AG04449 (cell line): ENCODE measurements at regions not wholly inside any gene's neighbourhood (a gene's known extent, or its start where the extent isn't known, plus 50 kb on each side); places are given as distances from the start of the nearest gene placed in this dataset.

Source experiments
- CTCF ChIA-PET: fragments of 350-600 bp; formaldehyde crosslinking; extraction: SDS; loops from one replicate; lab custom pipeline; 2021; ENCODE audit warnings: antibody characterized with exemption; lab: Yijun Ruan, JAX
- POLR2A ChIA-PET: fragments of 400-600, 350-600 bp; formaldehyde crosslinking; extraction: SDS; loops from one replicate; lab custom pipeline; 2020; ENCODE audit warnings: antibody characterized with exemption, inconsistent platforms; lab: Yijun Ruan, JAX
- DNase-seq: peaks from one replicate; pipeline ENCODE4 v3.0.0-alpha.2; 2010; ENCODE audit warnings: low read depth, low spot score
- H3K4me3 ChIP-seq: 2 replicates; pipeline ENCODE4 v1.5.1; 2011; ENCODE audit warnings: low read depth, mild to moderate bottlenecking, control low read depth, low read length
- TF ChIP-seq, protein P1 (sequence below): IDR thresholded peaks from one replicate; pipeline ENCODE4 v1.5.1; 2011; ENCODE audit warnings: mild to moderate bottlenecking, moderate library complexity, low read length, control low read depth, inconsistent platforms; ENCODE audit not compliant: insufficient read depth; ENCODE audit errors: missing control alignments

DNA sequence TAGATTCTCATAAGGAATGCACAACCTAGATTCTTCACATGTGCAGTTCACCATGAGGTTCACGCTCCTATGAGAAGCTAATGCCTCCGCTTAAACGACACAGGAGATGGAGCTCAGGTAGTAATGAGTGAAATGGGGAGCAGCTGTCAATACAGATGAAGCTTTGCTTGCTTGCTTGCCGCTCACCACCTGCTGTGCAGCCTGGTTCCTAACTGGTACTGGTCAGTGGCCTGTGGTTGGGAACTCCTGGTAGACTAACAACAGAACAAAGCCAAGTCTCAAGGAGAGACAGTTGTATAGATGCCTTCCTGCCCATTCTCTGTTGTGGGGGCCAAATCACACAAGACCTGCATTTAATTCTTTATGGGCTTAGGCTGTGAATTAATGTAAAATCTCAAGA lies 449.2 kb upstream of the TNP1 start:
- POLR2A ChIA-PET, result no interaction called here
- TF ChIP-seq, protein P1, sequence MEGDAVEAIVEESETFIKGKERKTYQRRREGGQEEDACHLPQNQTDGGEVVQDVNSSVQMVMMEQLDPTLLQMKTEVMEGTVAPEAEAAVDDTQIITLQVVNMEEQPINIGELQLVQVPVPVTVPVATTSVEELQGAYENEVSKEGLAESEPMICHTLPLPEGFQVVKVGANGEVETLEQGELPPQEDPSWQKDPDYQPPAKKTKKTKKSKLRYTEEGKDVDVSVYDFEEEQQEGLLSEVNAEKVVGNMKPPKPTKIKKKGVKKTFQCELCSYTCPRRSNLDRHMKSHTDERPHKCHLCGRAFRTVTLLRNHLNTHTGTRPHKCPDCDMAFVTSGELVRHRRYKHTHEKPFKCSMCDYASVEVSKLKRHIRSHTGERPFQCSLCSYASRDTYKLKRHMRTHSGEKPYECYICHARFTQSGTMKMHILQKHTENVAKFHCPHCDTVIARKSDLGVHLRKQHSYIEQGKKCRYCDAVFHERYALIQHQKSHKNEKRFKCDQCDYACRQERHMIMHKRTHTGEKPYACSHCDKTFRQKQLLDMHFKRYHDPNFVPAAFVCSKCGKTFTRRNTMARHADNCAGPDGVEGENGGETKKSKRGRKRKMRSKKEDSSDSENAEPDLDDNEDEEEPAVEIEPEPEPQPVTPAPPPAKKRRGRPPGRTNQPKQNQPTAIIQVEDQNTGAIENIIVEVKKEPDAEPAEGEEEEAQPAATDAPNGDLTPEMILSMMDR, result no peak
- no peak overlapping the region for H3K4me3 ChIP-seq
- no peak for DNase-seq
- CTCF ChIA-PET, result no interaction called here

DNA sequence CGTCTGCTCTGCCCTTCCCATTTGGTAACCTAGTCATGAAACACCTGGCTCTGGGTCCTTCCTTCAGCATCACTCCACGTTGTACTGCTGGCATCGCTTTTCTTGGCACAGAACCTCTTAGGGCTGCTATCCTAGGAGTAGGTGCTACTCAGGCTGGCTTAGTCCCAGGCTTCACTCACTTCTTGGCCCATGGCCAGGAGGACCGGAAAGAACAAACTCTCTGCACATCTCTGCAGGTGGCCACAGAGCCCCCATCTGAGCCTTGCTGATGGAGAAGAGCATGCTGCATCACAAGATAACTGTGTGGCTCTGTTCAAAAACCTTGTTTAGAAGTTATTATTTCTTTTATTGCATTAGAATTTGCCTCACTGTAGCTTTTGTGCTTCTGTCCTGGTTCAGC lies 447.2 kb upstream of the TNP1 start:
- TF ChIP-seq, protein P1, result no peak
- no peak for DNase-seq
- no peak overlapping the region for H3K4me3 ChIP-seq
- ChIA-PET POLR2A (no interaction called here), CTCF (no interaction called here)

DNA sequence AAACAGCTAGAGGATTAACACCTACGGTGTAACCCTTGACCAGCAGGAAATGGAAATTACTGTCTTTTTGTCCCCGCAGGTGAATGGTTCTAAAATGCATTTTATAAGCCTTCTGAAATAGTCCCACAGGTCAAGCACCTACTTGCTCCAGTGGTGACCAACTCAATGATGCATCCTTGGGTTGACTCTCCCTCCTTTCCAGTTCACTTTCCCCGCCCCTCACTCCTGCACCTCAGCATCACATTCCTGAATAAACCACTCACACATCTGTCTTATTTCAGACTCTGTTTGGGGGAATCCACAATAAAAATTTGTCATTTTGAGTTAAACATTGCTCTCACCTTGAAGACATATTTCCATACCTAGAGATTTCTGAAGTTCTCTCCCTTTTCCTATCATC lies 446.0 kb upstream of the TNP1 start:
- ChIA-PET CTCF (no interaction called here), POLR2A (no interaction called here)
- H3K4me3 ChIP-seq, result no peak overlapping the region
- DNase-seq, result no peak
- TF ChIP-seq, protein P1, result no peak

GRCh38 chr2:217304582-217304981 lies 444.7 kb upstream of the TNP1 start:
- no peak overlapping the region for H3K4me3 ChIP-seq
- no peak for DNase-seq
- TF ChIP-seq, protein P1, result no peak
- CTCF ChIA-PET, result interaction anchor here (1.5 to 1.8 kb wide), 2 partner anchors 9 to 10 kb away, joined by 3 to 7 read pairs; no protein-coding TSS in a partner anchor
- POLR2A ChIA-PET, result no interaction called here

GRCh38 chr2:217302856-217303255 lies 443.0 kb upstream of the TNP1 start:
- ChIA-PET CTCF (interaction anchor here (0.7 kb wide), 1 partner anchor 15 kb away, joined by 3 read pairs; no protein-coding TSS in a partner anchor), POLR2A (no interaction called here)
- DNase-seq, result no peak
- TF ChIP-seq, protein P1, result no peak
- no peak overlapping the region for H3K4me3 ChIP-seq

DNA sequence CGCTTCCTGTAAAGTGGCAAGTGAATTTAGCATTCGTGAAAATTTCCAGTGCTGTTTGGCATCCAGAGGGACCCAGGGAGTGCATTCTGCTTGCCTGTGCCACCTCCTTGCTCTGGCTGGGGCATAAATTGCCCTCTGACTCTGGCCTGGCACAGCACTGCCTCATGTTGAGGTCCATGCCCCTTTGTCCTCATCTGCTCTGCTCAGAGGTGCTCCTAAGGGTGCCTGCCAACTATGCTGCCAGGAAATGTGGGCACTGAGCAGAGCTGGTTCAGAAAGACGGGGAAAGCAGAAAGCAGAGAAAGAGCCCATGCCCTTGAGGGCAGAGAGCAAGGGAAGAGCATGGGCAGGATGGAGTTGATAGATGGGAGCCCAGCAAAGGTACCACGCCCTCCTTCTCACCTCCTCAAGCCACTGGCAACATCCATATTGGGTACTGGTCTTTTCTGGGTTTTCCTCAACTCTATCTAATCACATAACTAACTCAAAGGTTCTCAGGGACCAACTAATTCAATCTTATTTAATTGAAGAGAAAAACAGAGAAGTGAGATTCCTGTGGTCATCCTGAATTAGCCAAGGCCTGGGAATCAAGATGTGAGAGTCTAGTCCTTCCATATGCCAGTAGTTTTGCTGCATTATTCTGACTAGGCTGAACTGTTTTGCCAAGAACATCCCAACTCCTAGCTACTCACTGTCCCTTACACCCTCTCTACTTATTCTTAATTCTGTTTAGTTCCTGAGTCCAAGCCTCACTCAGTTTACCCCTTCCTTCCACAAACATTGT lies 441.5 kb upstream of the TNP1 start:
- CTCF ChIA-PET, result no interaction called here
- DNase-seq, result no peak
- TF ChIP-seq, protein P1, result no peak
- POLR2A ChIA-PET, result no interaction called here
- no peak overlapping the region for H3K4me3 ChIP-seq
